HUES48 (cell line): ENCODE measurements at regions not wholly inside any gene's neighbourhood (a gene's known extent, or its start where the extent isn't known, plus 50 kb on each side); places are given as distances from the start of the nearest gene placed in this dataset.
"Not testable (repeated sequence)": the region's sequence is repeated elsewhere in the genome, so short reads cannot be mapped to it uniquely, and the experiment has no call there.

Experiments used
- H3K27ac ChIP-seq: one replicate; pipeline ENCODE4 v1.7.0; 2013; ENCODE audit warnings: low read depth, low read length, inconsistent platforms
- H3K27me3 ChIP-seq: 2 replicates; pipeline ENCODE4 v1.6.1; 2013; ENCODE audit warnings: mild to moderate bottlenecking, low read length; ENCODE audit not compliant: control insufficient read depth, insufficient read depth
- H3K36me3 ChIP-seq: 2 replicates; pipeline ENCODE4 v1.6.1; 2013; ENCODE audit warnings: low read length; ENCODE audit not compliant: control insufficient read depth, insufficient read depth
- H3K4me1 ChIP-seq: 2 replicates; pipeline ENCODE4 v1.6.1; 2013; ENCODE audit warnings: mild to moderate bottlenecking, low read length; ENCODE audit not compliant: control insufficient read depth, insufficient read depth
- H3K4me3 ChIP-seq: 2 replicates; pipeline ENCODE4 v1.5.1; 2013; ENCODE audit warnings: mild to moderate bottlenecking, low read depth, low read length
- H3K9ac ChIP-seq: 2 replicates; pipeline ENCODE4 v1.6.1; 2013; ENCODE audit warnings: mild to moderate bottlenecking, low read depth, low read length, moderate library complexity
- H3K9me3 ChIP-seq: 2 replicates; pipeline ENCODE4 v1.6.1; 2013; ENCODE audit warnings: low read length; ENCODE audit not compliant: control insufficient read depth, insufficient read depth

DNA sequence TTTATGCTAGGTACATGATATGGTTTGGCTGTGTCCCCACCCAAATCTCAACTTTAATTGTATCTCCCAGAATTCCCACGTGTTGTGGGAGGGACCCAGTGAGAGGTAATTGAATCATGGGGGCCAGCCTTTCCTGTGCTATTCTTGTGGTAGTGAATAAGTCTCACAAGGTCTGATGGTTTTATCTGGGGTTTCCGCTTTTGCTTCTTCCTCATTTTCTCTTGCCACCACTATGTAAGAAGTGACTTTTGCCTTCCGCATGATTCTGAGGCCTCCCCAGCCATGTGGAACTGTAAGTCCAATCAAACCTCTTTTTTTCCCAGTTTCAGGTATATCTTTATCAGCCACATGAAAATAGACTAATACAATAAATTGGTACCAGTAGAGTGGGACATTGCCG, 106.2 kb upstream of the UNC5B start:
- not testable (repeated sequence) for H3K9me3 ChIP-seq, H3K27me3 ChIP-seq, H3K9ac ChIP-seq, H3K4me1 ChIP-seq, H3K27ac ChIP-seq, H3K4me3 ChIP-seq, H3K36me3 ChIP-seq

DNA sequence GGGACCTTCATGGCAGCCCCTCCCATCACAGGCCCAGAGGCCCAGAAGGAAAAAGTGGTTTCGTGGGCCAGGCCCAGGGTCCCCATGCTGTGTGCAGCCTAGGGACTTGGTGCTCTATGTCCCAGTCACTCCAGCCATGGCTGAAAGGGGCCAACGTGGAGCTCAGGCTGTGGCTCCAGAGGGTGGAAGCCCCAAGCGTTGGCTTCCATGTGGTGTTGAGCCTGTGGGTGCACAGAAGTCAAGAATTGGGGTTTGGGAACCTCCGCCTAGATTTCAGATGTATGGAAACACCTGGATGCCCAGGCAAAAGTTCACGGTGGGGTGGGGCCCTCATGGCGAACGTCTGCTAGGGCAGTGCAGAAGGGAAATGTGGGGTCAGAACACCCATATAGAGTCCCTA, 105.3 kb upstream of the UNC5B start:
- not testable (repeated sequence) for H3K9me3 ChIP-seq, H3K27me3 ChIP-seq, H3K4me3 ChIP-seq, H3K9ac ChIP-seq, H3K4me1 ChIP-seq, H3K27ac ChIP-seq, H3K36me3 ChIP-seq

GRCh38 chr10:71108042-71108441, 104.3 kb upstream of the UNC5B start:
- not testable (repeated sequence) for H3K27me3 ChIP-seq, H3K9me3 ChIP-seq, H3K4me1 ChIP-seq, H3K36me3 ChIP-seq, H3K4me3 ChIP-seq, H3K27ac ChIP-seq, H3K9ac ChIP-seq

- Histone ChIP-seq H3K9me3 (peaks cover 37% of the 10 kb centered on the region), H3K27me3 (no peaks in the 10 kb centered on the region)
Observed at GRCh38 chr10:71112138-71112785, 100.1 kb upstream of the UNC5B start.

GRCh38 chr10:71116426-71116825, 95.9 kb upstream of the UNC5B start:
- Histone ChIP-seq H3K9ac (no peak overlapping the region), H3K4me1 (no peaks in the 10 kb centered on the region), H3K9me3 (peaks cover 64% of the 10 kb centered on the region), H3K4me3 (no peak overlapping the region), H3K27ac (no peak overlapping the region), H3K27me3 (no peaks in the 10 kb centered on the region), H3K36me3 (no peaks in the 10 kb centered on the region)

More at GRCh38 chr10:71112138-71112785, 100.1 kb upstream of the UNC5B start:
- no peaks in the 10 kb centered on the region for H3K36me3 ChIP-seq
- H3K4me3 ChIP-seq: no peak overlapping the region
- no peak overlapping the region for H3K9ac ChIP-seq
- no peaks in the 10 kb centered on the region for H3K4me1 ChIP-seq
- no peak overlapping the region for H3K27ac ChIP-seq

- H3K4me1 ChIP-seq, H3K27ac ChIP-seq, H3K9ac ChIP-seq, H3K4me3 ChIP-seq, H3K36me3 ChIP-seq, H3K27me3 ChIP-seq: not testable (repeated sequence)
- H3K9me3 ChIP-seq: peaks cover 64% of the 10 kb centered on the region
Observed at GRCh38 chr10:71117589-71117988, 94.8 kb upstream of the UNC5B start.

GRCh38 chr10:71123023-71123422, 89.3 kb upstream of the UNC5B start:
- Histone ChIP-seq H3K9me3 (peaks cover 26% of the 10 kb centered on the region), H3K4me1 (no peaks in the 10 kb centered on the region), H3K27ac (no peak overlapping the region), H3K27me3 (no peaks in the 10 kb centered on the region), H3K36me3 (no peaks in the 10 kb centered on the region), H3K4me3 (no peak overlapping the region), H3K9ac (no peak overlapping the region)

GRCh38 chr10:71124921-71125748, 87.2 kb upstream of the UNC5B start:
- no peaks in the 10 kb centered on the region for H3K36me3 ChIP-seq
- H3K9ac ChIP-seq: no peak overlapping the region
- H3K4me3 ChIP-seq: no peak overlapping the region
- no peaks in the 10 kb centered on the region for H3K4me1 ChIP-seq
- no peak overlapping the region for H3K27ac ChIP-seq
- no peaks in the 10 kb centered on the region for H3K27me3 ChIP-seq
- peaks cover 10% of the 10 kb centered on the region for H3K9me3 ChIP-seq

DNA sequence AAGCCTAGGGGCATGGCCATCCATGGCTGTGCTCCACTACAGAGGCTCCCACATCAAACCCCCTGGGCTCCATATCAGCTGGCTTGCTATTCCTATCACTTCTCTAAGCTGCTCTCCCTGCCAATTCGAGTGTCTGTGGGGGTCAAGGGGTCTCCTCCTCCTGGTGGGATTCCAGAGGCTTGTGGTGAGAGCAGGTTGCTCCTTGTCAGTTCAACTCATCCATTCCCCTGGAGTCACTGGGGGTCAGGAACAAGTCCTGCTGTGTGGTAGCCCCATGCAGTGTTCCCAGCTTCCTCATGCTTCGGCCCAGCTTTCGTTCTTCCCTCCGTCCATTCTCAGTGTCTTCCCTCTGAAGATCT, 86.6 kb upstream of the UNC5B start:
- no peak overlapping the region for H3K9ac ChIP-seq
- H3K27me3 ChIP-seq: no peaks in the 10 kb centered on the region
- H3K27ac ChIP-seq: no peak overlapping the region
- no peaks in the 10 kb centered on the region for H3K4me1 ChIP-seq
- H3K9me3 ChIP-seq: peaks cover 4% of the 10 kb centered on the region
- no peaks in the 10 kb centered on the region for H3K36me3 ChIP-seq
- no peak overlapping the region for H3K4me3 ChIP-seq

- no peak overlapping the region for H3K27ac ChIP-seq
- no peaks in the 10 kb centered on the region for H3K36me3 ChIP-seq
- no peak overlapping the region for H3K9ac ChIP-seq
- H3K27me3 ChIP-seq: no peaks in the 10 kb centered on the region
- no peak overlapping the region for H3K4me3 ChIP-seq
- no peaks in the 10 kb centered on the region for H3K4me1 ChIP-seq
- no peaks in the 10 kb centered on the region for H3K9me3 ChIP-seq
Observed at GRCh38 chr10:71126432-71126831, 85.9 kb upstream of the UNC5B start.

GRCh38 chr10:71127104-71127503, 85.3 kb upstream of the UNC5B start:
- H3K9me3 ChIP-seq: no peaks in the 10 kb centered on the region
- H3K27me3 ChIP-seq: no peaks in the 10 kb centered on the region
- H3K9ac ChIP-seq: no peak overlapping the region
- no peak overlapping the region for H3K4me3 ChIP-seq
- H3K27ac ChIP-seq: no peak overlapping the region
- no peaks in the 10 kb centered on the region for H3K36me3 ChIP-seq
- no peaks in the 10 kb centered on the region for H3K4me1 ChIP-seq
